GM21447 (cell line): ENCODE measurements at regions not wholly inside any gene's neighbourhood (a gene's known extent, or its start where the extent isn't known, plus 50 kb on each side); places are given as distances from the start of the nearest gene placed in this dataset.

Source experiments
- ATAC-seq: cut with Tn5 transposase; IDR thresholded peaks from one replicate; pipeline ENCODE4 v1.9.1; 2021; ENCODE audit not compliant: unreplicated experiment

DNA sequence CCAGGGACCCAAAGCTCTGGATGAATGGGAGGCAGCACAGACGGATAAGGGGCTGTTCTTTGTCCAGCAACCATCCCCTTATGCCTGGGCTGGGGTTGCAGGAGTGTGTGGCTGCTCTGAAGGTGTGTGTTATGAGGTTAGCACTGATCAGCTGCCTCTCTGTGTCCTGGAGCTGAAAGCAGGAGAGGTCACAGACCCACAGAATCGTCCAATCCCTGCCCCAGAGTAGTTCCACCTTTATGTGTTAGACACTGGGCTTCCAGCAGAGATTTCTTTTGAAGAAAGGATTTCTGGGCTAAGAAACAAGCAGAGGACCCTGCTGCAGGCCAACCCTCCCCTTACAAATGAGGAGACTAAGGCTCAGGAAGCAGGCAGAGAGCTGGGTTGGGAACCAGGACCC lies 62.4 kb downstream of the ARL6IP4 start:
- no peak for ATAC-seq

- ATAC-seq = no peak
These were observed 61.6 kb downstream of the ARL6IP4 start for GRCh38 chr12:123041811-123042655.

DNA sequence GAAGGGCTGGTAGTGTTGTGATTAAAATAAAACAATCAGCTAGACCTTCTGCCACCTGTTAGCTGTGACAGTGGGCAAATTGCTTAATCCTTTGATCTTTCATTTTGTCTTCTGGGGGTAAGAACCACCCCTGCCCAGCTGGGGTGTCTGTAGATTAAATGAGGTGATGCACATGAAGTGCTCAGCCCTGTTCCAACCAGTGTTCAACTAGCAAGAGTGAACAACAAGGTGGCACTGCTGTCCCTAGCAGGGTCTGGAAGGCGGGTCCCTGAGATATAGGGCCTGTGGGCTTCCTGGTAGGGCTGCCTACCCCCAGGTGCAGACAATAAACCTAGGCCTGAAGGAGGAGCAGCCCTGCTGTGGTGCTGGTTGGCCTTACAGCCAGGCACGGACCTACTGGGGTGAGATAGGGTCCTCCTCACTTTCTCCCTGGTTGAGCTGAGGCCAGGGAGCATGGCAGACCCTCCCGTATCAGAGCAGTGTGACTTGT lies 60.6 kb downstream of the ARL6IP4 start:
- ATAC-seq = no peak

DNA sequence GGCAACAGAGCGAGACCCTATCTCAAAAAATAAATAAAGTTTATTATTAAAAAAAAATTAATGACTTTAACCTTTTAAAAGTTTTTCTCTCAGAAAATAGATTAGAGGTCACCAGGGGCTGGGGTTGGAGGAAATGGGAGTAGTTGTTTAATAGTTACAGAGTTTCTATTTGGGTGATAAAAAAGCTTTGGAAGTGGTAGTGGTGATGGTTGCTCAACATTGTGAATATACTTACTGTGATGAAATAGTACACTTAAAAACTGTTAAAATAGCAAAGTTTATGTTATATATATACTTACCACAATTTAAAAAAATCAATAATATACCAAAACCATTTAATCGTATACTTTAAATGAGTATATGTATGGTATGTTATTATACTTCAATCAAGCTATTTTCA lies 59.6 kb downstream of the ARL6IP4 start:
- no peak for ATAC-seq

GRCh38 chr12:123038966-123039365 lies 58.5 kb downstream of the ARL6IP4 start:
- no peak for ATAC-seq

GRCh38 chr12:123038486-123038885 lies 58.0 kb downstream of the ARL6IP4 start:
- ATAC-seq = no peak

- ATAC-seq = no peak
These were observed 57.3 kb downstream of the ARL6IP4 start for GRCh38 chr12:123037791-123038190.

- no peak for ATAC-seq
These were observed 56.2 kb downstream of the ARL6IP4 start for GRCh38 chr12:123036466-123037285.

DNA sequence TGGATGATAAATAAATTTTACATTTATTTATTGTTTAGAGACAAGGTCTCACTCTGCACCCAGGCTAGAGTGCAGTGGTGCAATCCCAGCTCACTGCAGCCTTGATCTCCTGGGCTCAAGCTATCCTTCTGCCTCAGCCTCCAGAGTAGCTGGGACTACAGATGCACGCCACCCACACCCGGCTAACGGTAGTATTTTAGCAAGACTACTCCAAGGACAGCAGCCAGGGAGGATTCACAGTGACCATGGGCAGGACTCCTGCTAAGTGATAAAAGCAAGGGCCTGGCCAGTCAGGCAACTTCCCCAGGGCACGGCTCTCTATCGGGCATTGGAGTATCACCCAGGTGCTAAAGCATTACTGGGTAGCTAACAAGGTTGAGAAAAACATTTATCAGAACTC lies 55.4 kb downstream of the ARL6IP4 start:
- ATAC-seq = no peak

- no peak for ATAC-seq
These were observed 54.4 kb downstream of the ARL6IP4 start for GRCh38 chr12:123034865-123035264.

- no peak for ATAC-seq
These were observed 53.6 kb downstream of the ARL6IP4 start for GRCh38 chr12:123034022-123034541.

GRCh38 chr12:123033392-123034021 lies 53.0 kb downstream of the ARL6IP4 start:
- no peak for ATAC-seq

DNA sequence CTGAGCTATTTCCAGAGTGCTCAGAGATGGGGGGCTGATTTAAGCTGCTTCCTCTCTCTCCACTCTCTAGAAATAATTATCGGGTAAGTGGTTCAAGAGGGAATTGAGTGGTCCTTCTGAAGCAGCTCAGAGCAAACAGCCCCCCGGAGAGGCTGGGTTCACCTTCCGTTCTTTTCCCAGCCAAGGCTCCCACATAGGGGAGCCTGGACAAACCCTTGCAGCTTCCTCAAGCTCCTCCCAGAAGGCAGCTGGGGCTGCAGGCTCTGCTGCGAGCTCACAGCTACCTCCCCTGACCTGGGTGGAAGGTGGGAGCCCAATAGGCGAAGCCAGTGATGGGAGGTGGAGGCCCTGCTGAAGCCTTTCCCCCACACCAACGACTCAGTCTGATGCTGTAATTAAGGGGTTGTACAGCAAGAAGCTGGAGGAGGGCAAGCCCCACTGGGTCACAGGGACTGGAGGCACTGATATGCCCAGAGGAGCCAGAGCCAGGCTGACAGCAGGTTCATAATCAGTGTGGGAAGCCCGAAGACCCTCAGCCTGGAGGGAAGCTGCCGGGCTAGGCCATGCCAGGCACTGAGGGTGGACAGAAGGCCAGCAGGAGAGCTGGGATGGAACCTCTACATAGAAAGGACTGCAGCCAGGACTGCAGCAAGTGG lies 52.4 kb downstream of the ARL6IP4 start:
- no peak for ATAC-seq
